ENCODE measurements at regions not wholly inside any gene's neighbourhood (a gene's known extent, or its start where the extent isn't known, plus 50 kb on each side); places are given as distances from the start of the nearest gene placed in this dataset.

- no peak for TF ChIP-seq CTCF (IDR thresholded peaks at IDR 0.05 in 2 of 3, conservative IDR thresholded peaks at IDR 0.05 in 1 of 3; ENCODE audit: insufficient read depth in 2 of 3, low read depth in 1 of 3, low read length in 3 of 3)
- no peak for TF ChIP-seq ZNF318 (IDR thresholded peaks at IDR 0.05; ENCODE audit: borderline replicate concordance in 1 of 2, low read depth in 1 of 2)
- no peak for TF ChIP-seq RREB1 (CRISPR knock-in tag; IDR thresholded peaks at IDR 0.05)
- no peak for TF ChIP-seq JUND (IDR thresholded peaks at IDR 0.05; ENCODE audit: borderline replicate concordance, low read depth, low read length)
- no peak for TF ChIP-seq JUND (tag; IDR thresholded peaks at IDR 0.05; ENCODE audit: borderline replicate concordance, low read depth, low read length)
- no peak for TF ChIP-seq UBTF (IDR thresholded peaks at IDR 0.05; ENCODE audit: borderline replicate concordance in 1 of 2, low read depth in 2 of 2, low read length in 2 of 2)
- no peak for TF ChIP-seq ZNF639 (CRISPR knock-in tag; conservative IDR thresholded peaks at IDR 0.05 in 1 of 2, IDR thresholded peaks at IDR 0.05 in 1 of 2)
- no peak for TF ChIP-seq CBX8 (IDR thresholded peaks at IDR 0.05; ENCODE audit: borderline replicate concordance, extremely low read depth, low read depth, low read length, poor library complexity, severe bottlenecking)
- TF ChIP-seq IRF9 (tag; IDR thresholded peaks at IDR 0.05), result no peak
Measured at GRCh38 chr1:58031416-58031815, 515.1 kb downstream of the OMA1 start.

All from K562 (cell line).